ENCODE measurements at regions not wholly inside any gene's neighbourhood (a gene's known extent, or its start where the extent isn't known, plus 50 kb on each side); places are given as distances from the start of the nearest gene placed in this dataset.

GRCh38 chr2:238633426-238634328 lies 206.9 kb downstream of the ASB1 start:
- Mint-ChIP-seq H3K27me3 (peaks cover 0 to 17% (median 0%) of the 10 kb centered on the region in 5 donors), H3K9me3 (no peaks in the 10 kb centered on the region), H3K36me3 (no peaks in the 10 kb centered on the region), H3K27ac (no peak overlapping the region), H3K4me1 (peaks cover 0 to 2% (median 0%) of the 10 kb centered on the region in 4 donors), H3K4me3 (no peak overlapping the region)
- no peak for DNase-seq
- POLR2A ChIA-PET, result no interaction called here
- no peak for ATAC-seq

- Mint-ChIP-seq H3K36me3 (no peaks in the 10 kb centered on the region), H3K27ac (no peak overlapping the region), H3K9me3 (no peaks in the 10 kb centered on the region), H3K4me1 (peaks cover 0 to 2% (median 0%) of the 10 kb centered on the region in 4 donors), H3K4me3 (no peak overlapping the region), H3K27me3 (peaks cover 0 to 20% (median 0%) of the 10 kb centered on the region in 5 donors)
- POLR2A ChIA-PET, result no interaction called here
- DNase-seq, result no peak
- no peak for ATAC-seq
Measured at GRCh38 chr2:238634701-238635357, 208.1 kb downstream of the ASB1 start.

GRCh38 chr2:238635647-238636051 lies 208.9 kb downstream of the ASB1 start:
- Mint-ChIP-seq H3K27ac (no peak overlapping the region), H3K36me3 (no peaks in the 10 kb centered on the region), H3K4me3 (no peak overlapping the region), H3K4me1 (peaks cover 0 to 2% (median 0%) of the 10 kb centered on the region in 4 donors), H3K27me3 (peaks cover 0 to 20% (median 1%) of the 10 kb centered on the region in 5 donors), H3K9me3 (no peaks in the 10 kb centered on the region)
- no peak for DNase-seq
- POLR2A ChIA-PET, result no interaction called here
- ATAC-seq, result no peak

- no peak for ATAC-seq
- POLR2A ChIA-PET, result no interaction called here
- H3K27ac Mint-ChIP-seq, result no peak overlapping the region
- H3K27me3 Mint-ChIP-seq, result peaks cover 0 to 20% (median 4%) of the 10 kb centered on the region in 5 donors
- H3K4me1 Mint-ChIP-seq, result peaks cover 0 to 2% (median 0%) of the 10 kb centered on the region in 4 donors
- no peaks in the 10 kb centered on the region for H3K9me3 Mint-ChIP-seq
- no peak overlapping the region for H3K4me3 Mint-ChIP-seq
- H3K36me3 Mint-ChIP-seq, result no peaks in the 10 kb centered on the region
- no peak for DNase-seq
Measured at GRCh38 chr2:238636269-238637073, 209.7 kb downstream of the ASB1 start.

GRCh38 chr2:238638100-238638981 lies 209.5 kb upstream of the TWIST2 start:
- H3K4me1 Mint-ChIP-seq, result peaks cover 0 to 2% (median 0%) of the 10 kb centered on the region in 4 donors
- no peak overlapping the region for H3K4me3 Mint-ChIP-seq
- no peak for ATAC-seq
- H3K27me3 Mint-ChIP-seq, result peaks cover 0 to 20% (median 7%) of the 10 kb centered on the region in 5 donors
- POLR2A ChIA-PET, result no interaction called here
- no peak overlapping the region for H3K27ac Mint-ChIP-seq
- H3K9me3 Mint-ChIP-seq, result no peaks in the 10 kb centered on the region
- DNase-seq, result no peak
- no peaks in the 10 kb centered on the region for H3K36me3 Mint-ChIP-seq

GRCh38 chr2:238638982-238639628 lies 208.8 kb upstream of the TWIST2 start:
- no peak overlapping the region for H3K4me3 Mint-ChIP-seq
- no peak for ATAC-seq
- peaks cover 0 to 2% (median 0%) of the 10 kb centered on the region in 4 donors for H3K4me1 Mint-ChIP-seq
- H3K36me3 Mint-ChIP-seq, result no peaks in the 10 kb centered on the region
- H3K9me3 Mint-ChIP-seq, result no peaks in the 10 kb centered on the region
- H3K27me3 Mint-ChIP-seq, result peaks cover 0 to 20% (median 7%) of the 10 kb centered on the region in 5 donors
- H3K27ac Mint-ChIP-seq, result no peak overlapping the region
- POLR2A ChIA-PET, result no interaction called here
- no peak for DNase-seq

- no peak for ATAC-seq
- Mint-ChIP-seq H3K4me3 (no peak overlapping the region), H3K27ac (no peak overlapping the region), H3K4me1 (peaks cover 0 to 2% (median 0%) of the 10 kb centered on the region in 4 donors), H3K27me3 (peaks cover 0 to 11% (median 7%) of the 10 kb centered on the region in 5 donors), H3K36me3 (no peaks in the 10 kb centered on the region), H3K9me3 (no peaks in the 10 kb centered on the region)
- POLR2A ChIA-PET, result no interaction called here
- DNase-seq, result no peak
Measured at GRCh38 chr2:238640486-238640885, 207.4 kb upstream of the TWIST2 start.

- ATAC-seq, result no peak
- H3K4me1 Mint-ChIP-seq, result no peaks in the 10 kb centered on the region
- no peak for DNase-seq
Measured at GRCh38 chr2:238642973-238643372, 204.9 kb upstream of the TWIST2 start.

GRCh38 chr2:238643400-238643907 lies 204.4 kb upstream of the TWIST2 start:
- Mint-ChIP-seq H3K9me3 (no peaks in the 10 kb centered on the region), H3K4me3 (no peak overlapping the region), H3K36me3 (no peaks in the 10 kb centered on the region), H3K27ac (peak overlapping the region in 1 of 10 donors; percentile 35), H3K4me1 (no peaks in the 10 kb centered on the region), H3K27me3 (peaks cover 0 to 7% (median 3%) of the 10 kb centered on the region in 5 donors)
- no peak for ATAC-seq
- no peak for DNase-seq
- POLR2A ChIA-PET, result no interaction called here

More at GRCh38 chr2:238642973-238643372, 204.9 kb upstream of the TWIST2 start:
- POLR2A ChIA-PET, result no interaction called here
- no peaks in the 10 kb centered on the region for H3K36me3 Mint-ChIP-seq
- no peaks in the 10 kb centered on the region for H3K9me3 Mint-ChIP-seq
- no peak overlapping the region for H3K4me3 Mint-ChIP-seq
- peaks cover 0 to 7% (median 3%) of the 10 kb centered on the region in 5 donors for H3K27me3 Mint-ChIP-seq
- no peak overlapping the region for H3K27ac Mint-ChIP-seq

GRCh38 chr2:238644095-238645081 lies 203.5 kb upstream of the TWIST2 start:
- H3K4me1 Mint-ChIP-seq, result no peaks in the 10 kb centered on the region
- peaks cover 1 to 7% (median 3%) of the 10 kb centered on the region in 5 donors for H3K27me3 Mint-ChIP-seq
- H3K27ac Mint-ChIP-seq, result no peak overlapping the region
- ATAC-seq, result no peak
- H3K9me3 Mint-ChIP-seq, result no peaks in the 10 kb centered on the region
- no peak overlapping the region for H3K4me3 Mint-ChIP-seq
- H3K36me3 Mint-ChIP-seq, result no peaks in the 10 kb centered on the region
- DNase-seq, result no peak
- POLR2A ChIA-PET, result no interaction called here

GRCh38 chr2:238645095-238645494 lies 202.8 kb upstream of the TWIST2 start:
- no peak overlapping the region for H3K27ac Mint-ChIP-seq
- H3K4me3 Mint-ChIP-seq, result no peak overlapping the region
- POLR2A ChIA-PET, result no interaction called here
- no peaks in the 10 kb centered on the region for H3K36me3 Mint-ChIP-seq
- H3K27me3 Mint-ChIP-seq, result peaks cover 4 to 11% (median 8%) of the 10 kb centered on the region in 5 donors
- no peaks in the 10 kb centered on the region for H3K9me3 Mint-ChIP-seq
- no peaks in the 10 kb centered on the region for H3K4me1 Mint-ChIP-seq
- ATAC-seq (no peak), DNase-seq (no peak)

Data from naive thymus-derived CD8-positive, alpha-beta T cell (primary cell).